ENCODE measurements at regions not wholly inside any gene's neighbourhood (a gene's known extent, or its start where the extent isn't known, plus 50 kb on each side); places are given as distances from the start of the nearest gene placed in this dataset.

GRCh38 chr18:51821610-51822009 lies 518.4 kb upstream of the DCC start:
- H3K9me3 ChIP-seq (ENCODE audit: insufficient read depth, low read length) = no peaks in the 10 kb centered on the region
- TF ChIP-seq EZH2phosphoT487 (IDR thresholded peaks at IDR 0.05; ENCODE audit: low read depth) = no peak
- TF ChIP-seq CTCF (IDR thresholded peaks at IDR 0.05; ENCODE audit: low read depth, low read length) = no peak
- no peak overlapping the region for H3K4me3 ChIP-seq (ENCODE audit: low read length)
- no peak overlapping the region for H3K4me2 ChIP-seq (ENCODE audit: low read length)
- H3K9ac ChIP-seq (ENCODE audit: low read length) = no peak overlapping the region
- no peaks in the 10 kb centered on the region for H3K27me3 ChIP-seq (ENCODE audit: low read depth, low read length)
- no peaks in the 10 kb centered on the region for H3K4me1 ChIP-seq (ENCODE audit: low read length)
- H4K20me1 ChIP-seq (ENCODE audit: insufficient read depth, low read length) = no peaks in the 10 kb centered on the region
- no peaks in the 10 kb centered on the region for H3K79me2 ChIP-seq (ENCODE audit: low read length)
- no peak overlapping the region for H3K27ac ChIP-seq (ENCODE audit: low read length)
- no peaks in the 10 kb centered on the region for H3K36me3 ChIP-seq (replicated peaks; ENCODE audit: low read depth, low read length)
- H2AFZ ChIP-seq (ENCODE audit: low read depth, low read length) = no peak overlapping the region

GRCh38 chr18:51824746-51825145 lies 515.3 kb upstream of the DCC start:
- H4K20me1 ChIP-seq (ENCODE audit: insufficient read depth, low read length) = no peaks in the 10 kb centered on the region
- no peaks in the 10 kb centered on the region for H3K36me3 ChIP-seq (replicated peaks; ENCODE audit: low read depth, low read length)
- H3K79me2 ChIP-seq (ENCODE audit: low read length) = no peaks in the 10 kb centered on the region
- H3K27ac ChIP-seq (ENCODE audit: low read length) = no peak overlapping the region
- TF ChIP-seq EZH2phosphoT487 (IDR thresholded peaks at IDR 0.05; ENCODE audit: low read depth) (no peak), CTCF (IDR thresholded peaks at IDR 0.05; ENCODE audit: low read depth, low read length) (no peak)
- no peaks in the 10 kb centered on the region for H3K9me3 ChIP-seq (ENCODE audit: insufficient read depth, low read length)
- no peak overlapping the region for H3K9ac ChIP-seq (ENCODE audit: low read length)
- H3K27me3 ChIP-seq (ENCODE audit: low read depth, low read length) = no peaks in the 10 kb centered on the region
- H2AFZ ChIP-seq (ENCODE audit: low read depth, low read length) = no peak overlapping the region
- no peak overlapping the region for H3K4me3 ChIP-seq (ENCODE audit: low read length)
- H3K4me1 ChIP-seq (ENCODE audit: low read length) = no peaks in the 10 kb centered on the region
- no peak overlapping the region for H3K4me2 ChIP-seq (ENCODE audit: low read length)

DNA sequence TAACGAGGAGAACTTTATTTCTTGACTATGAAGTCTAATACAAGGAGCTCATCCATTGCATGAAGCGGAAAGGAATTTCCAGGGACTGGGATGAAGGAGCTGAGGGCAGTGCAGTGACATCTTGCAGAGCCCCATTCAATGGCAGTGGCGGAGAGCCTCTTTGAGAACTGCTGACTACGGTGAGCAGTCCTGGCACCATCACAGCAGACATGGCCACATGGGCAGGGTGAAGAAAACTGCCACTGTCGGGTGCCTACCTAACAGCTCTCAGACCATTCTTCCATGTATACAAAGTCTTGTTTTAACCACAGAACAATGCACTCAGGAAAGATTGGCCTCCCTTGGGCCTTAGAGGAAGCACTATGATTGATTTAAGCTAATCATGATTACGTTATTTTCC lies 506.1 kb upstream of the DCC start:
- Histone ChIP-seq H3K27ac (ENCODE audit: low read length) (no peak overlapping the region), H3K4me2 (ENCODE audit: low read length) (peak overlapping the region; percentile 54), H3K4me3 (ENCODE audit: low read length) (no peak overlapping the region), H3K9me3 (ENCODE audit: insufficient read depth, low read length) (no peaks in the 10 kb centered on the region), H3K9ac (ENCODE audit: low read length) (no peak overlapping the region), H3K36me3 (replicated peaks; ENCODE audit: low read depth, low read length) (no peaks in the 10 kb centered on the region), H3K79me2 (ENCODE audit: low read length) (no peaks in the 10 kb centered on the region), H3K4me1 (ENCODE audit: low read length) (peaks cover 10% of the 10 kb centered on the region), H2AFZ (ENCODE audit: low read depth, low read length) (peak overlapping the region; percentile 48), H4K20me1 (ENCODE audit: insufficient read depth, low read length) (no peaks in the 10 kb centered on the region), H3K27me3 (ENCODE audit: low read depth, low read length) (no peaks in the 10 kb centered on the region)
- TF ChIP-seq EZH2phosphoT487 (IDR thresholded peaks at IDR 0.05; ENCODE audit: low read depth) (no peak), CTCF (IDR thresholded peaks at IDR 0.05; ENCODE audit: low read depth, low read length) (no peak)

- no peak overlapping the region for H3K4me2 ChIP-seq (ENCODE audit: low read length)
- TF ChIP-seq EZH2phosphoT487 (IDR thresholded peaks at IDR 0.05; ENCODE audit: low read depth) = no peak
- TF ChIP-seq CTCF (IDR thresholded peaks at IDR 0.05; ENCODE audit: low read depth, low read length) = no peak
- H3K4me1 ChIP-seq (ENCODE audit: low read length) = no peaks in the 10 kb centered on the region
- H3K4me3 ChIP-seq (ENCODE audit: low read length) = no peak overlapping the region
- H3K36me3 ChIP-seq (replicated peaks; ENCODE audit: low read depth, low read length) = no peaks in the 10 kb centered on the region
- H3K27me3 ChIP-seq (ENCODE audit: low read depth, low read length) = no peaks in the 10 kb centered on the region
- no peak overlapping the region for H2AFZ ChIP-seq (ENCODE audit: low read depth, low read length)
- H3K27ac ChIP-seq (ENCODE audit: low read length) = no peak overlapping the region
- no peaks in the 10 kb centered on the region for H4K20me1 ChIP-seq (ENCODE audit: insufficient read depth, low read length)
- H3K9ac ChIP-seq (ENCODE audit: low read length) = no peak overlapping the region
- no peaks in the 10 kb centered on the region for H3K79me2 ChIP-seq (ENCODE audit: low read length)
- H3K9me3 ChIP-seq (ENCODE audit: insufficient read depth, low read length) = no peaks in the 10 kb centered on the region
Observed at GRCh38 chr18:51848702-51849101, 491.3 kb upstream of the DCC start.
